ENCODE measurements at regions not wholly inside any gene's neighbourhood (a gene's known extent, or its start where the extent isn't known, plus 50 kb on each side); places are given as distances from the start of the nearest gene placed in this dataset.
"Not testable (repeated sequence)": the region's sequence is repeated elsewhere in the genome, so short reads cannot be mapped to it uniquely, and the experiment has no call there.

GRCh38 chr6:150521482-150521881, 78.2 kb upstream of the PLEKHG1 start:
- DNase-seq (no peak), FAIRE-seq (no peak)
- Histone ChIP-seq H3K27me3 (ENCODE audit: control insufficient read depth, insufficient read depth, low read length) (no peaks in the 10 kb centered on the region), H3K4me3 (ENCODE audit: low read length in 3 of 3) (no peak overlapping the region), H3K9me3 (ENCODE audit: control insufficient read depth in 2 of 3, insufficient read depth in 1 of 3, low read length in 3 of 3) (no peaks in the 10 kb centered on the region), H3K4me1 (ENCODE audit: control insufficient read depth in 2 of 3, insufficient read depth in 2 of 3, low read depth in 1 of 3, low read length in 3 of 3) (no peaks in the 10 kb centered on the region), H3K27ac (ENCODE audit: low read depth in 2 of 2, low read length in 2 of 2) (no peak overlapping the region), H3K36me3 (ENCODE audit: control insufficient read depth in 2 of 3, insufficient read depth in 3 of 3, low read length in 3 of 3) (no peaks in the 10 kb centered on the region), H3K9ac (ENCODE audit: low read length in 3 of 3) (no peak overlapping the region)
- intact Hi-C loops (cut with DNase I) = no loop called here
- TF ChIP-seq CTCF (IDR thresholded peaks at IDR 0.05; ENCODE audit: borderline replicate concordance, extremely low read depth, insufficient read depth) = no peak

DNA sequence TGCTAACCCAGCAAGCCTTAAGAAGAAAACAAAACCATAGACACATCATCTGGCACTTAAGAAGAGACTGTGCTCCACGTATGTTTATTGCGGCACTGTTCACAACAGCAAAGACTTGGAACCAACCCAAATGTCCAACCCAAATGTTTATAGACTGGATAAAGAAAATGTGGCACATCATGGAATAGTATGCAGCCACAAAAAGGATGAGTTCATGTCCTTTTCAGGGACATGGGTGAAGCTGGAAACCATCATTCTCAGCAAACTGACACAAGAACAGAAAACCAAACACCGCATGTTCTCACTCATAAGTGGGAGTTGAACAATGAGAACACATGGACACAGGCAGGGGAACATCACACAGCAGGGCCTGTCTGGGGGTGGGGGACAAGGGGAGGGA, 76.5 kb upstream of the PLEKHG1 start:
- FAIRE-seq; H3K27me3 ChIP-seq (ENCODE audit: control insufficient read depth, insufficient read depth, low read length); H3K9me3 ChIP-seq (ENCODE audit: control insufficient read depth in 2 of 3, insufficient read depth in 1 of 3, low read length in 3 of 3); H3K4me3 ChIP-seq (ENCODE audit: low read length in 3 of 3); H3K36me3 ChIP-seq (ENCODE audit: control insufficient read depth in 2 of 3, insufficient read depth in 3 of 3, low read length in 3 of 3); DNase-seq; H3K27ac ChIP-seq (ENCODE audit: low read depth in 2 of 2, low read length in 2 of 2); intact Hi-C loops (cut with DNase I); H3K9ac ChIP-seq (ENCODE audit: low read length in 3 of 3); H3K4me1 ChIP-seq (ENCODE audit: control insufficient read depth in 2 of 3, insufficient read depth in 2 of 3, low read depth in 1 of 3, low read length in 3 of 3): not testable (repeated sequence)

DNA sequence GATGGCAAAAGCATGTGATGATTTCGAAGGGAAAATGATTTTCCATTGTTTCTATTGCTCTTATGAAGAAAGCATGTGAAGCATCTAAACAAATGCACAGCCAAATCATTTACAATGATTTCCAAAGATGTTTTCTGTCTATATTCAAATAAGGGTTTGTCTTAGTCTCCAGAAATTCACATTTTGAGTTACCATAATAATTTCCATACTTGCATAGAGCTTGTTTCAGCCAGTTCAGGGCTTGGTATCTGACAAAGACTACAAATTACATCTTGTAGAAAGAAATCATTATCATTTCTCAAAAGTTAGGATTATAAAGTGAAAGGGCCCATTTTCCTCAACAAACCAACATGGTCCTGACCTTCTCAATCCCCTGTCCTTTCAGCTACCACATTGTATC, 74.4 kb upstream of the PLEKHG1 start:
- DNase-seq = no peak
- Histone ChIP-seq H3K4me3 (ENCODE audit: low read length in 3 of 3) (no peak overlapping the region), H3K4me1 (ENCODE audit: control insufficient read depth in 2 of 3, insufficient read depth in 2 of 3, low read depth in 1 of 3, low read length in 3 of 3) (peaks cover 0 to 5% (median 0%) of the 10 kb centered on the region in 3 donors), H3K9ac (ENCODE audit: low read length in 3 of 3) (no peak overlapping the region), H3K36me3 (ENCODE audit: control insufficient read depth in 2 of 3, insufficient read depth in 3 of 3, low read length in 3 of 3) (no peaks in the 10 kb centered on the region), H3K27ac (ENCODE audit: low read depth in 2 of 2, low read length in 2 of 2) (no peak overlapping the region), H3K27me3 (ENCODE audit: control insufficient read depth, insufficient read depth, low read length) (no peaks in the 10 kb centered on the region), H3K9me3 (ENCODE audit: control insufficient read depth in 2 of 3, insufficient read depth in 1 of 3, low read length in 3 of 3) (no peaks in the 10 kb centered on the region)
- no peak for TF ChIP-seq CTCF (IDR thresholded peaks at IDR 0.05; ENCODE audit: borderline replicate concordance, extremely low read depth, insufficient read depth)
- intact Hi-C loops (cut with DNase I) = no loop called here
- no peak for FAIRE-seq

GRCh38 chr6:150527100-150527499, 72.6 kb upstream of the PLEKHG1 start:
- FAIRE-seq (no peak), DNase-seq (no peak)
- Histone ChIP-seq H3K27ac (ENCODE audit: low read depth in 2 of 2, low read length in 2 of 2) (no peak overlapping the region), H3K9me3 (ENCODE audit: control insufficient read depth in 2 of 3, insufficient read depth in 1 of 3, low read length in 3 of 3) (no peaks in the 10 kb centered on the region), H3K4me1 (ENCODE audit: control insufficient read depth in 2 of 3, insufficient read depth in 2 of 3, low read depth in 1 of 3, low read length in 3 of 3) (peaks cover 0 to 5% (median 0%) of the 10 kb centered on the region in 3 donors), H3K9ac (ENCODE audit: low read length in 3 of 3) (no peak overlapping the region), H3K36me3 (ENCODE audit: control insufficient read depth in 2 of 3, insufficient read depth in 3 of 3, low read length in 3 of 3) (no peaks in the 10 kb centered on the region), H3K27me3 (ENCODE audit: control insufficient read depth, insufficient read depth, low read length) (no peaks in the 10 kb centered on the region), H3K4me3 (ENCODE audit: low read length in 3 of 3) (no peak overlapping the region)
- no peak for TF ChIP-seq CTCF (IDR thresholded peaks at IDR 0.05; ENCODE audit: borderline replicate concordance, extremely low read depth, insufficient read depth)
- intact Hi-C loops (cut with DNase I) = no loop called here
